Dermis blood vessel endothelial cell (primary cell): ENCODE measurements at regions not wholly inside any gene's neighbourhood (a gene's known extent, or its start where the extent isn't known, plus 50 kb on each side); places are given as distances from the start of the nearest gene placed in this dataset.

Experiments
- DNase-seq: peaks from one replicate; pipeline ENCODE4 v3.0.0; 2010

DNA sequence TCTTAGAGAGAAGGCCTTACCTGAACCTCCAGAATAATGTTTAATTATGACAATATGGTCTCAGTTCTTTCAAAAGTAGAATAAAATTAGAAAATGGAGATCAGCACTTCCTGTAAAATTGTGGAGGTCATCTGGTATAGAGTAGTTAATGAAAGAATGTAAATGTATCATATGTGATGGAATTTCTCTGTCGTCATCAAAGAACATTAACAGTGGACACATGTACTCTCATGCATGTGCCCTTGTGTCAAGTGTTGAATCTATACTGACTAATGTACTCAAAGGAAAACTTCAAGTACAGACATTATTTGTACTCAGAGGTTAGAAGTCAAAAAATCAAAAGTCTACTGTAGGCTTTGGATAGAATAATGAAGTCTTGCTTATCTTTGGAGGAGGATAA, 129.2 kb upstream of the MYOCD start:
- DNase-seq = no peak

- no peak for DNase-seq
Measured at GRCh38 chr17:12537436-12537835, 128.3 kb upstream of the MYOCD start.

DNA sequence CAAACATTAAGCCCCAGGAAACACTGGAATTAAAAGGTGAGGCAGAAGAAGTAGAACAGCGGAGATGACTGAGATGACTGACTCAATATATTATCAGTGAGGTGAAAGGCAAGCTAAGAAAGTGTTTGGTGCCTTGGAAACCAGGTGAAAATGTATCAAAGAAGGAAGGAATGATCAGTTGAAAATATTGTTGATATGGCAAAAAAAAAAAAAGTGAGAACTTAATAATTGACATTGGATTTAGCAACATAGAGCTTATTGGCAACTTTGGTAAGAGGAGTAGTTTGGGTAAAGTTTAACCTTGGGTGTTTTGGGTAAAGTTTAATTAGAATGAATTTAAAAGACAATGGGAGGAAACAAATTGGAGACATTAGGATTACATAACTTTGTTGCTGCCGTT, 127.7 kb upstream of the MYOCD start:
- no peak for DNase-seq

GRCh38 chr17:12545877-12546513, 119.7 kb upstream of the MYOCD start:
- peak; percentile 33 for DNase-seq

DNA sequence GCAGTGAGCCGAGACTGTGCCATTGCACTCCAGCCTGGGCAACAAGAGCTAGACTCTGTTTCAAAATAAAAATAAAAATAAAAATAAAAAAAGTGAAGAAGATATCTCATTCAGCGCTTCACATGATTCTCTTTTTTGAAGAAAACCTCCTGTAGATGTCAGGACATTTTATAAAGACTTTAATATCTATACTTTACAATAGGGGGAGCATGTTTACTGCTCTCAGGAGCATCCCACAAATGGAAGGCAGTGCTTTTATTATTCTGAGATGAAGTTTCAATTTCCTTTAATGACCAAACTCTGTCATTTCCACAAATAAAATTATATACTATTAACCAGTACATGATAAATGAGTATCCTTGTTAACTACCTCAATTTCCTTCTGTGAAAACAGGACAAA, 118.7 kb upstream of the MYOCD start:
- no peak for DNase-seq

DNA sequence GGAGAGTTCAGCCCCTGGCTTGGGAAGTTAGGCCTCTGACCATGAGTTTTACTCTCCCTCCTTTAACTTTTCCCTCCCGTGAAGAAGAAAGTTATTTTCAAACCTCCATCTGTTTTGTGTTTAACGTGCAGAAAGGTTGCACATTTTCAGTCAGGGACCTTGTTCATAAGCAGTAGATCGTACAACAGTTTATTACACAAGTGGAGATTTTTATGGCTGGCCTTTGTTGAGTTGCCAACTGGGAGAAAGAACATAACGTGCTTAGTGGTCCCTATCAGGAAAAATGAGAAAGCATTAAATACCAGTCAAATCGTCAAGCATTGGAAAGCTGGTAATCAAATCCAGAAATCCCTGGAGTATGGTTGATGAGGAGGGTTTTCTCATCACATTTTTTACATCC, 117.9 kb upstream of the MYOCD start:
- DNase-seq = no peak

GRCh38 chr17:12548558-12548957, 117.1 kb upstream of the MYOCD start:
- no peak for DNase-seq

GRCh38 chr17:12549499-12550041, 116.1 kb upstream of the MYOCD start:
- no peak for DNase-seq

GRCh38 chr17:12553625-12554024, 112.1 kb upstream of the MYOCD start:
- no peak for DNase-seq

DNA sequence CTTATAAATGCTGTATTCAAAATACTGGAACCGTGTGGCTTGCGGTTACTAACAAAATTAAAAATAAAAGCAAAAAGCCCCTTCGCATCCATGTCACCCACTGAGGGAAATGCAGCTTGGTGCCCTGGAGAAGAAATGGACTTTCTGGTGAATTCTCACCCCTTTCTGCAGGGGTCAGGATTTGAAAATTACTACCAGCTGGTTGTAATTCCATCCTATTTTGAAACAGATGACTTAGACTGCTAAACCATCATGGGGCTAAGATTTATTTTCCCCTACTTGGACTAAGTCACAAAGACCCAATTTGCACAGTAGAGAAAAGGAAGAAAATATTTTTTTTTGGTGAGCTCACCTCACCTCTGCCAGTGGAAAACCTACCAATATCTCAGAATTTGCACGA, 111.4 kb upstream of the MYOCD start:
- no peak for DNase-seq

DNA sequence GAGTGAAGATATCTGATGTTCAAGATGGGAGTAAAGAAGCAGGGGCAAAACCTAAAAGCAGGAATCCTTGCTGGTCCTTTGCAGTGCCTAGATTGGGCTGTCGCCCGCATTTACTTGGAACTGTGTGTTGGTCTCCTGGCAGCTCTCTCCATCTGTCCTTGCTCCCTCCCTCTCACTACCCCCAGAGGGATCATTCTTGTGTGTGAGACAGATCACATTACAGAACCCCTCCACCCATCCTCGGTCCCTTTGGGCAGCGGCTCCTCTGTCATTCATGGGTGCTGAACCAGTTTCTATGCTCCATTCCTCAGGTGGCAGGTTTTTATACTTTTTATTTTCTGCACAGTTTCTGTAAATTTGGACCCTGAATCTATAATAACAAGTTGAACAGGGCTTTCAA, 99.4 kb upstream of the MYOCD start:
- DNase-seq = no peak

DNA sequence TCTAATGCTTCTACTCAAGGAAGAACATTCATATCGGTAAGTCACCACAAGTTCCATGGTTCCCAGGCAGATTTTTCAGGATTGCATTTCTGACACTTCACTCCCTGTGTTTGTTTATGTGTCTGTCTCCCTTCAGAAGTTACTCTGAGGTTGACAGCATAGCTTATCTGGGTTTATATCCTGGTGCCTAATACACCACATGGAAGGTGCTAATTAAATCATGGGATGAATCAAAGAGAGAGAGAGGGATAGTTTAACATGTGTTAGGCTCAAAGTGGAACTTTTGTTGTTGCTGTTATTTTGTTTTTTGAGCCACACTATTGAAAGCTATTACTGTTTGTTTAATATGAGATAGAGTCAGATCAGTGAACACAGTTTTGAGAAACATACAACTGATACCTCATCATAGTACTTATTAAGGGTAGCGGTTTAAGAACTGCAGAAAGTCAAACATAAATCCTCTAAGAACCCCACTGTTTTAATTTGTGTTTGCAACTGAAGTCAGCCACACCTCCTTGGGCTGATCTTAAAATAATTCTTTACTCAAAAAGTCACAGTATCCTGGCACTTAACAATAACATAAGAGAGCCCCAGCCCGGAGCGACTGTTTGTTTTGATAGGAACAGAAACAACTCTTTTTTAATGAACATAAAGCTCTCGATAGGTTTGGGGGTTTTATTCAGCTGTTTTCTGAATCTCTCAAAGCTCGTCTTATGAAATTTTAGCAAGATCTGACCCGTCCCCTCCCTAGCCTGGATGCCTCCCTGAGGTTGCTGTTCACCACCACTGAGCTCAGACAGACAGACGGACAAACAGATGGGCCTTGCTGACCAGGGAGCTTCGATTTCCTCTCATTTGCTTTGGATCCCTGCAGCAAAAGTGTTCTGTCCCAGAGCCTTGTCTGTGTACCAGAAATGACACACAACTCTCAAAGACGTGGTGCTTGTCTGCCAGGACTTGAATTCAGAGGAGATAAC, 98.3 kb upstream of the MYOCD start:
- DNase-seq = no peak

GRCh38 chr17:12568358-12569251, 97.1 kb upstream of the MYOCD start:
- DNase-seq = no peak

DNA sequence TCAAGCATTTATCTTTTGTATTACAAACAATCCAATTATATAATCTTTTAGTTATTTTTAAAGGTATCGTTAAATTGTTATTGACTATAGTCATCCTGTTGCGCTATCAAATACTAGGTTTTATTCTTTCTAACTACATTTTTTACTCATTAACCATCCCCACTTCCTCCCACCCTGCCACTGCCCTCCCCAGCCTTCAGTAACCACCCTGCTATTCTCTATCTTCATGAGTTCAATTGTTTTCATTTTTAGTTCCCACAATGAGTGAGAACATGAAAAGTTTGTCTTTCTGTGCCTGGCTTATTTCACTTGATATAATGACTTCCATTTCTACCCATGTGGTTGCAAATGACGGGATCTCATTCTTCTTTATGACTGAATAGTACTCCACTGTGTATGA, 94.1 kb upstream of the MYOCD start:
- DNase-seq = no peak

DNA sequence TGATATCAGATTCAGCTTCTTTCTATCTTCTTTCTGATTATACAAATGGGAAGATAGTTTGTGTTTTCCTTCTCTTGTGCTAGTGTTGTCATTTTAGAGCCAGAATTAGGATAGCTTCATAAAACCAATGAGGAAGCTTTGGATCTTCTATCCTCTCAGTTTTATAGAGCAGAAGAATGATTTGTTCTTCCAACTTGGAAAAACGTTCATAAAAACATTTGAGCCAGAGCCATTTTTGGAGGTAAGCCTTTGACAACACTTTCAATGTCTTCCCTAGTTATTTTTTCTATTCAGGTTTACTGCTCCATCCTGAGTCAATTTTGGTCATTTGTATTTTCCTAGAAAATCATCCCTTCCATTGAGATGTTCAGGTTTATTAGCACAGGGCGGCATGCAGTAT, 91.2 kb upstream of the MYOCD start:
- DNase-seq = no peak

- DNase-seq = no peak
Measured at GRCh38 chr17:12575641-12576040, 90.0 kb upstream of the MYOCD start.

DNA sequence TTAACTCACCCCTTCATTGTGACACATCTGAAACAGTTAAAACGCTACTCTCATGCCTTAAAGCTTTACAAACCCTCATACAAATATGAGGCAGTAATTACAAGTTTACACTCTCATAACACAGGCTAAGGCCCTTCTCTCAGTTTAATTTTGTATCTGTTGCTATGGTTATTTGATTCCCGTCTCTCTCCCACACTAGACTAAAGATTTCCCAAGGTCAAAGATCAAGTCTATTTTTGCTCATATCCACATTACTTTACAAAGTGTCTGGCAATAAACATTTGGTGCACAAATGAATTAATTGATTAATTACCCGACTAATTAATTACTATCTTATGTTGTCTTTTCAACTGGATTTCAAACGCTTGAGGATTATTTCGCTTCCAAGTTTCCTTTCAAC, 86.4 kb upstream of the MYOCD start:
- DNase-seq = no peak

DNA sequence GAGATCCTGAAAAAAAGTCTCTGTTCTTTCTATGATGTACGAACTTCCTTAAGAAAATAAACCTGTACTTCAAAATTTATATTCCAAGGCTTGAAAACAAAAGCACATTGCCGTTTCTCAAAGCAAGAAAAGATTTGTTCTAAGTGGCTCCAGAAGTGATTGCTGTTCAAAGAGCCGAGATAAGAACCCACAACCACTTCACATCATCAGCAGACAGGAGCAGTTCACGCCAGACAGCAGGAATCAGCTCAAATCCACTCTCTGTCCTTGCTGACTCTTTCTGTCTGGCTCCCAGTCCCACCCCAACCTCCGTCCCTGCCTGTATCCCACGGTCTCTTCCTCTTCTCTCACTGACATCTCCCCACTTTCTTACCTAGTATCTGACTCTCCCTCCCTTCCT, 85.0 kb upstream of the MYOCD start:
- DNase-seq = no peak

DNA sequence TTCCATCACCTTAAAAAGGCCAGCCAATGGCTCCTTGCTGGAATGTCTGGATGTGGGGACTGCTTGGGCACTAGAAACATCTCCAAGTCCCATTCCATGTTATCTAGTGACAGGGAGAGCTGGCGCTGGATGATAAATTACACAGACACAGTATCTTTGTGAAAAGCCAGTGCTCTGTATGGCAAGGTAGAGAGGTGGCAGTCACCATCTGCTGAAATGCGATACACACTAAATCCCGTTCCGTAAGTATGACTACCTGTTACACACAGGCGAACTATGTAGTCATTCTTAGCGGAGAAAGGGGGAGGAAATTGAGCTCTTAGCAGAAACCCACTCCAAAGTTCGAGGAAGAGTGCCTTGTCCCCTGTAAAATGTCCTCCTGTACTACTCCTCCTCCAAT, 81.0 kb upstream of the MYOCD start:
- DNase-seq = no peak

DNA sequence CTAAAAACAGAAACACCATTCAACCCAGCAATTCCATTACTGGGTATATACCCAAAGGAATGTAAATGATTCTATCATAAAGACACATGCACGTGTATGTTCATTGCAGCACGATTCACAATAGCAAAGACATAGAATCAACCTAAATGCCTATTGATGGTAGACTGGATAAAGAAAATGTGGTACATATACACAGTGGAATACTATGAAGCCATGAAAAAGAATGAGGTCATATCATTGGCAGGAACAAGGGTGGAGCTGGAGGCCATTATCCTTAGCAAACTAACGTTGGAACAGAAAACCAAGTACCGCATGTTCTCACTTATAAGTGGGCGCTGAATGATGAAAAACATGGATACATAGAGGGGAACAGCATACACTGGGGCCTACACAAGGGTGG, 77.2 kb upstream of the MYOCD start:
- DNase-seq = no peak

DNA sequence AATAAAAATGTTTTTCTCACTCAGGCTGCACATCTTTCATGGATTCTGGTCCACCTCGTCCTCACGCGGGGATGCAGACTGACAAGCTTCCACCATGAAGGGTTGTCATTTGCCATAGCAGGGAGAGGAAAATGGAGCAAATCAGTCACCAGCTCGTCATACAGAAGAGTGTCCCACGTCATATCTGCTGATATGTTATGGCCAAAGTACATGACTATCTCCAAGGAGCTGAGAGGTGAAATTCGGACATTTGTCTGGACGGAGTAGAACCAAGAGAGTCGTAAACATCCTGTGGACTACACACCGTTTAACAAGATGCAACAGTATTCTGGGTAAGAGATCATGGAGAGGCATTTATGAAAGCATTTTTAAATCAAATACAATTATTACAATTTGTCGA, 75.3 kb upstream of the MYOCD start:
- no peak for DNase-seq

GRCh38 chr17:12591021-12591735, 74.5 kb upstream of the MYOCD start:
- no peak for DNase-seq
